ENCODE measurements at regions not wholly inside any gene's neighbourhood (a gene's known extent, or its start where the extent isn't known, plus 50 kb on each side); places are given as distances from the start of the nearest gene placed in this dataset.

- no peak for TF ChIP-seq POLR2AphosphoS5 (IDR thresholded peaks at IDR 0.05; ENCODE audit: low read depth, low read length)
- TF ChIP-seq POLR2A (IDR thresholded peaks at IDR 0.05; ENCODE audit: low read depth, low read length), result no peak
- no peak for TF ChIP-seq SPI1 (IDR thresholded peaks at IDR 0.05; ENCODE audit: low read depth, low read length)
- TF ChIP-seq TAF1 (IDR thresholded peaks at IDR 0.05; ENCODE audit: low read depth, low read length), result no peak
- no peak for TF ChIP-seq POU2F2 (IDR thresholded peaks at IDR 0.05; ENCODE audit: low read depth, low read length)
- no peak for TF ChIP-seq PAX5 (IDR thresholded peaks at IDR 0.05; ENCODE audit: insufficient read depth, low read length, severe bottlenecking)
Observed at GRCh38 chr12:23368590-23368989, 580.9 kb downstream of the SOX5 start.
